ENCODE measurements at regions not wholly inside any gene's neighbourhood (a gene's known extent, or its start where the extent isn't known, plus 50 kb on each side); places are given as distances from the start of the nearest gene placed in this dataset.
A peak's percentile ranks its signal among the peaks of the same experiment; 100 is the strongest.
"Not testable (repeated sequence)": the region's sequence is repeated elsewhere in the genome, so short reads cannot be mapped to it uniquely, and the experiment has no call there.

- Histone ChIP-seq H2AFZ (replicated peaks) (no peak overlapping the region), H3K9me3 (ENCODE audit: low read depth) (no peaks in the 10 kb centered on the region), H3K27me3 (no peaks in the 10 kb centered on the region), H3K9ac (no peak overlapping the region), H3K4me3 (no peak overlapping the region), H3F3A (ENCODE audit: low read depth) (peaks cover 9% of the 10 kb centered on the region), H3K36me3 (no peaks in the 10 kb centered on the region), H4K20me1 (ENCODE audit: low read depth) (no peaks in the 10 kb centered on the region), H3K79me2 (ENCODE audit: low read depth) (no peaks in the 10 kb centered on the region), H3K4me2 (no peak overlapping the region), H3K4me1 (peaks cover 20% of the 10 kb centered on the region), H3K27ac (no peak overlapping the region)
- Mint-ChIP-seq H3K9me3 (peaks cover 5% of the 10 kb centered on the region), H3K4me1 (peaks cover 41% of the 10 kb centered on the region), H3K27me3 (ENCODE audit: insufficient read depth, low read depth) (peaks cover 6% of the 10 kb centered on the region), H3K4me3 (no peak overlapping the region), H3K27ac (no peak overlapping the region), H3K36me3 (peaks cover 2% of the 10 kb centered on the region)
- TF ChIP-seq, protein P1, sequence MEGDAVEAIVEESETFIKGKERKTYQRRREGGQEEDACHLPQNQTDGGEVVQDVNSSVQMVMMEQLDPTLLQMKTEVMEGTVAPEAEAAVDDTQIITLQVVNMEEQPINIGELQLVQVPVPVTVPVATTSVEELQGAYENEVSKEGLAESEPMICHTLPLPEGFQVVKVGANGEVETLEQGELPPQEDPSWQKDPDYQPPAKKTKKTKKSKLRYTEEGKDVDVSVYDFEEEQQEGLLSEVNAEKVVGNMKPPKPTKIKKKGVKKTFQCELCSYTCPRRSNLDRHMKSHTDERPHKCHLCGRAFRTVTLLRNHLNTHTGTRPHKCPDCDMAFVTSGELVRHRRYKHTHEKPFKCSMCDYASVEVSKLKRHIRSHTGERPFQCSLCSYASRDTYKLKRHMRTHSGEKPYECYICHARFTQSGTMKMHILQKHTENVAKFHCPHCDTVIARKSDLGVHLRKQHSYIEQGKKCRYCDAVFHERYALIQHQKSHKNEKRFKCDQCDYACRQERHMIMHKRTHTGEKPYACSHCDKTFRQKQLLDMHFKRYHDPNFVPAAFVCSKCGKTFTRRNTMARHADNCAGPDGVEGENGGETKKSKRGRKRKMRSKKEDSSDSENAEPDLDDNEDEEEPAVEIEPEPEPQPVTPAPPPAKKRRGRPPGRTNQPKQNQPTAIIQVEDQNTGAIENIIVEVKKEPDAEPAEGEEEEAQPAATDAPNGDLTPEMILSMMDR (IDR thresholded peaks at IDR 0.05) = no peak
- TF ChIP-seq EZH2phosphoT487 (IDR thresholded peaks at IDR 0.05) (no peak), EZH2 (IDR thresholded peaks at IDR 0.05) (no peak)
- DNase-seq (ENCODE audit: low spot score) = no peak
Observed at GRCh38 chr12:124157406-124157805, 137.5 kb upstream of the RFLNA start.

DNA sequence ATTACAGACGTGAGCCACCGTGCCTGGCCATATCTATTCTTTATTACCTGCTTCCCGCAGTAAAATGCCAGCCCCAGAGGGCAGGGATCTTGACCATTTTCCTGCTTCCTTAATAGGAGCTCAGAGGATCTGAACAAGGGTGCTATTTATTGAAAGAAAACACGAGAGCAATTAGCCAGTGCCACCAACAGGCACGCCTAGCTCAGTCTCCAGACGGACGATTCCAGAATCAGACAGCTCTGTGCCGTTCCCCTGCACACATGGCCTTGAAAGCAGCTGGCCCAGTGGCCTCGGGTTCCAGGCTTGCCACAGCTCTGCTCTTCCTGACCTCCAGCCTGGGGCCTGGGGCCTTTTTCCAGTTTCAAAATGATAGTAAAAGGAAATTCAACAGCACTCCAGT is 135.2 kb upstream of the RFLNA start:
- Mint-ChIP-seq H3K36me3 (no peaks in the 10 kb centered on the region), H3K27ac (no peak overlapping the region), H3K4me3 (peak overlapping the region; percentile 33), H3K9me3 (peaks cover 22% of the 10 kb centered on the region), H3K4me1 (peaks cover 38% of the 10 kb centered on the region), H3K27me3 (ENCODE audit: insufficient read depth, low read depth) (peaks cover 6% of the 10 kb centered on the region)
- H3K4me1 ChIP-seq = peaks cover 20% of the 10 kb centered on the region
- no peaks in the 10 kb centered on the region for H3K9me3 ChIP-seq (ENCODE audit: low read depth)
- H2AFZ ChIP-seq (replicated peaks) = peak overlapping the region; percentile 92
- H3F3A ChIP-seq (ENCODE audit: low read depth) = peaks cover 9% of the 10 kb centered on the region
- peak overlapping the region; percentile 47 for H3K4me2 ChIP-seq
- H3K27ac ChIP-seq = peak overlapping the region; percentile 82
- H3K36me3 ChIP-seq = no peaks in the 10 kb centered on the region
- no peaks in the 10 kb centered on the region for H4K20me1 ChIP-seq (ENCODE audit: low read depth)
- H3K27me3 ChIP-seq = no peaks in the 10 kb centered on the region
- H3K79me2 ChIP-seq (ENCODE audit: low read depth) = no peaks in the 10 kb centered on the region
- DNase-seq (ENCODE audit: low spot score) = no peak
- H3K9ac ChIP-seq = no peak overlapping the region
- TF ChIP-seq EZH2 (IDR thresholded peaks at IDR 0.05) = no peak
- no peak for TF ChIP-seq EZH2phosphoT487 (IDR thresholded peaks at IDR 0.05)
- TF ChIP-seq, protein P1 (IDR thresholded peaks at IDR 0.05) = no peak
- H3K4me3 ChIP-seq = no peak overlapping the region

- H3K79me2 ChIP-seq (ENCODE audit: low read depth) = no peaks in the 10 kb centered on the region
- peak overlapping the region; percentile 82 for H3K27ac ChIP-seq
- peaks cover 6% of the 10 kb centered on the region for H3K27me3 Mint-ChIP-seq (ENCODE audit: insufficient read depth, low read depth)
- H3K36me3 ChIP-seq = no peaks in the 10 kb centered on the region
- H3K27me3 ChIP-seq = no peaks in the 10 kb centered on the region
- H3K4me3 ChIP-seq = no peak overlapping the region
- H4K20me1 ChIP-seq (ENCODE audit: low read depth) = no peaks in the 10 kb centered on the region
- peaks cover 20% of the 10 kb centered on the region for H3K4me1 ChIP-seq
- TF ChIP-seq EZH2phosphoT487 (IDR thresholded peaks at IDR 0.05) = no peak
- no peak for TF ChIP-seq EZH2 (IDR thresholded peaks at IDR 0.05)
- TF ChIP-seq, protein P1 (IDR thresholded peaks at IDR 0.05) = no peak
- H3K9me3 ChIP-seq (ENCODE audit: low read depth) = no peaks in the 10 kb centered on the region
- H3K4me3 Mint-ChIP-seq = peak overlapping the region; percentile 33
- H3K36me3 Mint-ChIP-seq = no peaks in the 10 kb centered on the region
- peak; percentile 60 for DNase-seq (ENCODE audit: low spot score)
- H2AFZ ChIP-seq (replicated peaks) = peak overlapping the region; percentile 92
- H3K4me1 Mint-ChIP-seq = peaks cover 38% of the 10 kb centered on the region
- H3K9ac ChIP-seq = no peak overlapping the region
- H3K4me2 ChIP-seq = peak overlapping the region; percentile 47
- H3F3A ChIP-seq (ENCODE audit: low read depth) = peaks cover 9% of the 10 kb centered on the region
- peaks cover 28% of the 10 kb centered on the region for H3K9me3 Mint-ChIP-seq
- peak overlapping the region; percentile 77 for H3K27ac Mint-ChIP-seq
Observed at GRCh38 chr12:124160097-124160756, 134.7 kb upstream of the RFLNA start.

DNA sequence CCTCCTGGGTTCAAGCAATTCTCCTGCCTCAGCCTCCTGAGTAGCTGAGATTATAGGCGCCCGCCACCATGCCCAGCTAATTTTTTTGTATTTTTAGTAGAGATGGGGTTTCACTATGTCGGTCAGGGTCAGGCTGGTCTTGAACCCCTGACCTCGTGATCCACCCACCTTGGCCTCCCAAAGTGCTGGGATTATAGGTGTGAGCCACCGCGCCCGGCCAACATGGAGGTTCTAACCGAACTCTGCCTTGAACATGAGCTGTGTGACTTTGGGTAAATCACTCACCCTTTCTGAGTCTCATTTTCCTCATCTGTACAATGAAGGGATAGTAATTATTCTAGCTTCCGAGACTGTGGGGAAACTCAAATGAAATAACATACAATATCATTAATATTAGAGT is 133.5 kb upstream of the RFLNA start:
- not testable (repeated sequence) for H3K4me3 Mint-ChIP-seq; H3K27ac Mint-ChIP-seq; H2AFZ ChIP-seq (replicated peaks); DNase-seq (ENCODE audit: low spot score); H3K9ac ChIP-seq; H3K79me2 ChIP-seq (ENCODE audit: low read depth); H4K20me1 ChIP-seq (ENCODE audit: low read depth); H3K9me3 ChIP-seq (ENCODE audit: low read depth); H3K4me3 ChIP-seq; H3K27me3 Mint-ChIP-seq (ENCODE audit: insufficient read depth, low read depth); H3K36me3 ChIP-seq; H3K27me3 ChIP-seq; H3K27ac ChIP-seq; H3K4me2 ChIP-seq; H3F3A ChIP-seq (ENCODE audit: low read depth); H3K36me3 Mint-ChIP-seq
- Mint-ChIP-seq H3K9me3 (peaks cover 35% of the 10 kb centered on the region), H3K4me1 (peaks cover 38% of the 10 kb centered on the region)
- peaks cover 20% of the 10 kb centered on the region for H3K4me1 ChIP-seq

Data from neural progenitor cell (in vitro differentiated cells).